OCI-LY3 (cell line): ENCODE measurements at regions not wholly inside any gene's neighbourhood (a gene's known extent, or its start where the extent isn't known, plus 50 kb on each side); places are given as distances from the start of the nearest gene placed in this dataset.

Source experiments
- H2AFZ ChIP-seq: fragments of 200-600, 300-600 bp; shearing (Covaris generic); 2 replicates; pipeline ENCODE4 v1.6.0; 2014; ENCODE audit warnings: antibody characterized with exemption, low read depth, low read length
- H3K27ac ChIP-seq: fragments of 200-600, 300-600 bp; sonication (generic); 2 replicates; pipeline ENCODE4 v1.5.1; 2014; ENCODE audit warnings: mild to moderate bottlenecking, low read length, moderate library complexity, mixed read lengths
- H3K27me3 ChIP-seq: fragments of 200-600, 300-600 bp; sonication (generic); 2 replicates; pipeline ENCODE4 v1.6.1; 2014; ENCODE audit warnings: low read depth, low read length, mixed read lengths
- H3K36me3 ChIP-seq: fragments of 200-600, 300-600 bp; sonication (generic); replicated peaks from 2 replicates; pipeline ENCODE3; 2014; ENCODE audit warnings: low read depth, low read length, mixed read lengths
- H3K4me1 ChIP-seq: fragments of 300-600, 200-600 bp; sonication (generic); 2 replicates; pipeline ENCODE4 v1.6.1; 2014; ENCODE audit warnings: low read length, mixed read lengths
- H3K4me2 ChIP-seq: fragments of 200-600, 300-600 bp; sonication (generic); 2 replicates; pipeline ENCODE4 v1.6.1; 2014; ENCODE audit warnings: low read length, mixed read lengths
- H3K4me3 ChIP-seq: fragments of 300-600, 200-600 bp; sonication (generic); 2 replicates; pipeline ENCODE4 v1.5.1; 2014; ENCODE audit warnings: antibody characterized with exemption, mild to moderate bottlenecking, low read length, moderate library complexity
- H3K79me2 ChIP-seq: fragments of 300-600, 200-600 bp; shearing (Covaris generic); 2 replicates; pipeline ENCODE4 v1.6.1; 2014; ENCODE audit warnings: mild to moderate bottlenecking, low read length, mixed read lengths
- H3K9ac ChIP-seq: fragments of 300-600, 200-600 bp; shearing (Covaris generic); 2 replicates; pipeline ENCODE4 v1.6.0; 2014; ENCODE audit warnings: mild to moderate bottlenecking, low read length, moderate library complexity
- H3K9me3 ChIP-seq: fragments of 200-600, 300-600 bp; shearing (Covaris generic); 2 replicates; pipeline ENCODE4 v1.6.1; 2014; ENCODE audit warnings: low read length, mixed read lengths; ENCODE audit not compliant: insufficient read depth
- H4K20me1 ChIP-seq: fragments of 200-600, 300-600 bp; sonication (generic); 2 replicates; pipeline ENCODE4 v1.6.1; 2016; ENCODE audit warnings: low read length, mixed read lengths; ENCODE audit not compliant: insufficient read depth
- EZH2phosphoT487 ChIP-seq: fragments of 200-600 bp; shearing (Covaris generic); IDR thresholded peaks from 2 replicates; pipeline ENCODE4 v1.6.1; 2018; ENCODE audit warnings: antibody characterized with exemption, mixed run types, low read depth
- TF ChIP-seq, protein P1 (sequence below): fragments of 200-600, 300-600 bp; sonication (generic); IDR thresholded peaks from 2 replicates; pipeline ENCODE4 v1.5.1; 2014; ENCODE audit warnings: antibody characterized with exemption, low read length, low read depth

DNA sequence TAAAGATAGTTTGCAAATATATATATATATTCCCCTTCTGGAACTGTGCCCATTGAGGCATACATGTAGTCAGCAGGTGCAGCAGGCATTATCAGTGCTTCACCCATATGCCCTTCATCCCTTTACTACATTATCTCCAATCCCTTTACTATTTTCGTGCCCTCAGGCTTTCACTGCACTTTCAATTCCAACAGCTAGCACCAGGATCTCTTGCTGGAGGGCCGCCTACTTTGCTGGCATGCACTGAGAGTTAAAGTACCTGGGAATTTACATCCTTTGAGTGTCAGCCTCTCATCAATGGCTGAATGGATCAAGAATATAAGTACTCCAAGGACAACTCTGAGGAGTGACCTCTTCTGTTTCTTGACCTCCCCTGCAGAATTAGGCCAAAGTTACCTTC lies 222.1 kb upstream of the CFAP20DC start:
- Histone ChIP-seq H2AFZ (no peak overlapping the region), H3K9me3 (no peaks in the 10 kb centered on the region), H3K9ac (no peak overlapping the region), H3K27ac (no peak overlapping the region), H3K4me2 (no peak overlapping the region), H3K79me2 (no peaks in the 10 kb centered on the region), H3K27me3 (no peaks in the 10 kb centered on the region), H3K36me3 (no peaks in the 10 kb centered on the region), H4K20me1 (no peaks in the 10 kb centered on the region), H3K4me1 (no peaks in the 10 kb centered on the region), H3K4me3 (no peak overlapping the region)
- TF ChIP-seq EZH2phosphoT487, result no peak
- TF ChIP-seq, protein P1, sequence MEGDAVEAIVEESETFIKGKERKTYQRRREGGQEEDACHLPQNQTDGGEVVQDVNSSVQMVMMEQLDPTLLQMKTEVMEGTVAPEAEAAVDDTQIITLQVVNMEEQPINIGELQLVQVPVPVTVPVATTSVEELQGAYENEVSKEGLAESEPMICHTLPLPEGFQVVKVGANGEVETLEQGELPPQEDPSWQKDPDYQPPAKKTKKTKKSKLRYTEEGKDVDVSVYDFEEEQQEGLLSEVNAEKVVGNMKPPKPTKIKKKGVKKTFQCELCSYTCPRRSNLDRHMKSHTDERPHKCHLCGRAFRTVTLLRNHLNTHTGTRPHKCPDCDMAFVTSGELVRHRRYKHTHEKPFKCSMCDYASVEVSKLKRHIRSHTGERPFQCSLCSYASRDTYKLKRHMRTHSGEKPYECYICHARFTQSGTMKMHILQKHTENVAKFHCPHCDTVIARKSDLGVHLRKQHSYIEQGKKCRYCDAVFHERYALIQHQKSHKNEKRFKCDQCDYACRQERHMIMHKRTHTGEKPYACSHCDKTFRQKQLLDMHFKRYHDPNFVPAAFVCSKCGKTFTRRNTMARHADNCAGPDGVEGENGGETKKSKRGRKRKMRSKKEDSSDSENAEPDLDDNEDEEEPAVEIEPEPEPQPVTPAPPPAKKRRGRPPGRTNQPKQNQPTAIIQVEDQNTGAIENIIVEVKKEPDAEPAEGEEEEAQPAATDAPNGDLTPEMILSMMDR, result no peak

DNA sequence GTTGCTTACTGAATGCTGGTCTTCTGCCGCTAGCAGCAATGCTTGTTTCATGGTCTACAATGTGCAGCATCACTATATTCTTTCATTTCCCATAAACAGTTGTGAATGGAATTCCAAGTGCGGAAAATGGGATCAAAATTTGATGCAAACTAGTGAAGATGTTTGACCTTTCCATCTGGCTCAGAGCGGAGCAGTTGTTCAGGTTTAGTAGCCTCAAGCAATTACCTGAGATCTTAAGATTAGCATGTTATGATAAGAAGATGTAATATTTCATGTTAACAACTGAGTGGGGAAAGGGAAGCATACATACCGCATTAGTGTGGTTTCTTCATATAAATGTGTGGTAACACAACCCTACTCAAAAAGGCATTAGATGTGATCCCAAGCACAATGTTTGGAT lies 221.1 kb upstream of the CFAP20DC start:
- no peak overlapping the region for H3K9ac ChIP-seq
- H3K9me3 ChIP-seq, result no peaks in the 10 kb centered on the region
- no peak overlapping the region for H3K27ac ChIP-seq
- no peak overlapping the region for H3K4me2 ChIP-seq
- H3K4me1 ChIP-seq, result no peaks in the 10 kb centered on the region
- H4K20me1 ChIP-seq, result no peaks in the 10 kb centered on the region
- H3K36me3 ChIP-seq, result no peaks in the 10 kb centered on the region
- no peaks in the 10 kb centered on the region for H3K27me3 ChIP-seq
- no peaks in the 10 kb centered on the region for H3K79me2 ChIP-seq
- TF ChIP-seq EZH2phosphoT487, result no peak
- TF ChIP-seq, protein P1, result no peak
- no peak overlapping the region for H2AFZ ChIP-seq
- no peak overlapping the region for H3K4me3 ChIP-seq

DNA sequence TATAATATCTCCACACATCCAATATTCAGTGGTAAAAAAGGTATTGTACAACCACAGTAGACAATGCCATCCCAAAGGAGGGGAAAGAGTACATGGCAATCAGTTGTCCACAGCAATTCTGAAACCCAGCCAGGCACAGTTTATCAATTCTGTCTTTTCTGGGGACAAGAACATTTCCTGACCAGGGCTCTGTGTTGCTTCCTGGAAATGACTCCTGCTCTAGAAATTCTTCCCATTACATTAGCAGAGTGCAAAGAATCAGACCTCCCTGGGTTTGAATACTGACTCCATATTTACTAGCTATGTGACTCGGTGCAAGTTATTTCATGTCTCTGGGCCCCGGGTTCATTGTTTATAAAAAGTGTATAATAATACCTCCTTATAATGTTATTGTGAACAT lies 220.4 kb upstream of the CFAP20DC start:
- Histone ChIP-seq H3K27me3 (no peaks in the 10 kb centered on the region), H3K36me3 (no peaks in the 10 kb centered on the region), H4K20me1 (no peaks in the 10 kb centered on the region), H3K9ac (no peak overlapping the region), H3K79me2 (no peaks in the 10 kb centered on the region), H2AFZ (no peak overlapping the region), H3K4me1 (no peaks in the 10 kb centered on the region), H3K4me3 (no peak overlapping the region), H3K27ac (no peak overlapping the region), H3K9me3 (no peaks in the 10 kb centered on the region), H3K4me2 (no peak overlapping the region)
- TF ChIP-seq, protein P1, result no peak
- TF ChIP-seq EZH2phosphoT487, result no peak

- H2AFZ ChIP-seq, result no peak overlapping the region
- no peaks in the 10 kb centered on the region for H4K20me1 ChIP-seq
Measured at GRCh38 chr3:59268170-59268569, 218.3 kb upstream of the CFAP20DC start.

More at GRCh38 chr3:59268170-59268569, 218.3 kb upstream of the CFAP20DC start:
- no peak overlapping the region for H3K4me3 ChIP-seq
- no peaks in the 10 kb centered on the region for H3K36me3 ChIP-seq
- no peaks in the 10 kb centered on the region; the same call in 1 of the 2 replicates for H3K9me3 ChIP-seq
- no peak overlapping the region for H3K4me2 ChIP-seq
- H3K27ac ChIP-seq, result no peak overlapping the region
- H3K27me3 ChIP-seq, result no peaks in the 10 kb centered on the region
- no peaks in the 10 kb centered on the region for H3K4me1 ChIP-seq
- TF ChIP-seq EZH2phosphoT487, result no peak
- TF ChIP-seq, protein P1, result no peak
- H3K9ac ChIP-seq, result no peak overlapping the region
- no peaks in the 10 kb centered on the region for H3K79me2 ChIP-seq
